ENCODE measurements at regions not wholly inside any gene's neighbourhood (a gene's known extent, or its start where the extent isn't known, plus 50 kb on each side); places are given as distances from the start of the nearest gene placed in this dataset.
A peak's percentile ranks its signal among the peaks of the same experiment; 100 is the strongest.

DNA sequence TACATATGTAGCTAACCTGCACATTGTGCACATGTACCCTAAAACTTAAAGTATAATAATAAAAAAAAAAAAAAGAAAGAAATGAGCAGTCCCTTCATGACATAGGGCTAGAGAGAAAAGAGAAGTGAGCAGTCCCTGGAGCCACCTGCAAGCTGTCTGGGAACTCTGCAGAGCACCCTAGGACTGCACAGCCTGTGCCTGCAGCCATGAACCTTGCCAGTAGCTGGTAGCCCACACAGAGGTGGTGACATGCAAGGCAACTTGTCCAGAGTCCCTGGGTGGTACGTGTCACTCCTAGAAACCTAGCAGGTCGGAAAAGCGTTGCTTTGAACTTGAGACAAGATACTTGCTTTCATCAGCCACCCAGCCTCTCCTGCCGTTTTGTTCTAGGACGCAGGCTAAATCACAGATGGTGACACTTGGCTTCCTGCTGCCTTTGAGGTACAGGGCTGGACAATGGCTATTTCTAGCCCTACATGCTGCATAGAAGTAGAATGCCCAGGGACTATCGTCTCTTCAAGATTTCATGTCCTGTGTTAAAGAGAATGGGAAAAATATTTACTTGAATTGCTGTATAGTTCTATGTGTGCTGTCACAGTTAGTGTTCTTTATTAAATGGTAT, 260.9 kb downstream of the LTN1 start:
- Histone ChIP-seq H3K4me3 (ENCODE audit: control insufficient read depth in 1 of 7, extremely low read depth in 1 of 7, insufficient read depth in 4 of 7, low read depth in 2 of 7, low read length in 6 of 7) (no peak overlapping the region), H3K9me3 (ENCODE audit: control extremely low read depth in 1 of 5, control insufficient read depth in 4 of 5, insufficient read depth in 2 of 5, low read depth in 1 of 5, low read length in 4 of 5) (no peaks in the 10 kb centered on the region), H3K36me3 (ENCODE audit: control insufficient read depth in 4 of 4, insufficient read depth in 4 of 4, low read length in 3 of 4) (no peaks in the 10 kb centered on the region), H3K27me3 (replicated peaks in 2 of 5; ENCODE audit: control insufficient read depth in 4 of 5, insufficient read depth in 5 of 5, low read length in 4 of 5) (no peaks in the 10 kb centered on the region), H3K27ac (ENCODE audit: insufficient read depth in 1 of 2, low read depth in 1 of 2, low read length in 2 of 2, poor library complexity in 1 of 2, severe bottlenecking in 2 of 2) (no peak overlapping the region), H3K4me1 (ENCODE audit: control extremely low read depth in 1 of 4, control insufficient read depth in 4 of 4, insufficient read depth in 4 of 4, low read length in 3 of 4) (peaks cover 3 to 15% (median 9%) of the 10 kb centered on the region in 4 experiments)
- ChIA-PET CTCF (interaction anchor here (1.4 to 1.7 kb wide), 2 partner anchors 10 to 13 kb away, joined by 4 to 6 read pairs; no protein-coding TSS in a partner anchor), POLR2A (no interaction called here)
- DNase-seq, result peak in 2 of 3 donors; percentile 26 to 45
- WGBS (ENCODE audit: insufficient coverage), result 86% methylated on average over 6 of the region's 6 CpGs

DNA sequence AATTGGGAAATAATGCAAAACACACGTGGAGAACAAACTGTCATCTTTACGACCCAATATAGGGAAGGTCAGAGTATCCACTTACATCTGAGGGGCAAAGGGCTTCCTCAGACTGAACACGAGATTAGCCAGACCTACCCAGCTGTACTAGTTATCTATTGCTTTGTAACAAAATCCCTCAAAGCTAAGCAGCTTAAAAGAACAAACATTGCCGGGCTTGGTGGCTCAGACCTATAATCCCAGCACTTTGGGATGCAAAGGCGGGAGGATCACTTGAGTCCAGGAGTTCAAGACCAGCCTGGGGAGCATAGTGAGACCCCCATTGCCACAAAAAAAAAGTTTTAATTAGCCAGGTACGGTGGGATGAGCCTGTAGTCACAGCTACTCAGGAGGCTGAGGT, 262.8 kb downstream of the LTN1 start:
- no peak for DNase-seq

GRCh38 chr21:28727809-28728208, 264.9 kb downstream of the LTN1 start:
- H3K36me3 ChIP-seq (ENCODE audit: control insufficient read depth in 4 of 4, insufficient read depth in 4 of 4, low read length in 3 of 4), result no peaks in the 10 kb centered on the region
- POLR2A ChIA-PET, result no interaction called here
- CTCF ChIA-PET, result no interaction called here
- DNase-seq, result no peak
- 100% methylated on average over 1 of the region's 1 CpG for WGBS (ENCODE audit: insufficient coverage)
- H3K27me3 ChIP-seq (replicated peaks in 2 of 5; ENCODE audit: control insufficient read depth in 4 of 5, insufficient read depth in 5 of 5, low read length in 4 of 5), result no peaks in the 10 kb centered on the region
- no peak overlapping the region for H3K4me3 ChIP-seq (ENCODE audit: control insufficient read depth in 1 of 7, extremely low read depth in 1 of 7, insufficient read depth in 4 of 7, low read depth in 2 of 7, low read length in 6 of 7)
- no peaks in the 10 kb centered on the region for H3K9me3 ChIP-seq (ENCODE audit: control extremely low read depth in 1 of 5, control insufficient read depth in 4 of 5, insufficient read depth in 2 of 5, low read depth in 1 of 5, low read length in 4 of 5)
- H3K4me1 ChIP-seq (ENCODE audit: control extremely low read depth in 1 of 4, control insufficient read depth in 4 of 4, insufficient read depth in 4 of 4, low read length in 3 of 4), result peaks cover 3 to 15% (median 9%) of the 10 kb centered on the region in 4 experiments
- H3K27ac ChIP-seq (ENCODE audit: insufficient read depth in 1 of 2, low read depth in 1 of 2, low read length in 2 of 2, poor library complexity in 1 of 2, severe bottlenecking in 2 of 2), result no peak overlapping the region

More for the DNA sequence above, 262.8 kb downstream of the LTN1 start:
- Histone ChIP-seq H3K27ac (ENCODE audit: insufficient read depth in 1 of 2, low read depth in 1 of 2, low read length in 2 of 2, poor library complexity in 1 of 2, severe bottlenecking in 2 of 2) (no peak overlapping the region), H3K4me3 (ENCODE audit: control insufficient read depth in 1 of 7, extremely low read depth in 1 of 7, insufficient read depth in 4 of 7, low read depth in 2 of 7, low read length in 6 of 7) (no peak overlapping the region), H3K27me3 (replicated peaks in 2 of 5; ENCODE audit: control insufficient read depth in 4 of 5, insufficient read depth in 5 of 5, low read length in 4 of 5) (no peaks in the 10 kb centered on the region), H3K9me3 (ENCODE audit: control extremely low read depth in 1 of 5, control insufficient read depth in 4 of 5, insufficient read depth in 2 of 5, low read depth in 1 of 5, low read length in 4 of 5) (no peaks in the 10 kb centered on the region), H3K36me3 (ENCODE audit: control insufficient read depth in 4 of 4, insufficient read depth in 4 of 4, low read length in 3 of 4) (no peaks in the 10 kb centered on the region), H3K4me1 (ENCODE audit: control extremely low read depth in 1 of 4, control insufficient read depth in 4 of 4, insufficient read depth in 4 of 4, low read length in 3 of 4) (peaks cover 3 to 15% (median 9%) of the 10 kb centered on the region in 4 experiments)
- WGBS (ENCODE audit: insufficient coverage), result 96% methylated on average over 6 of the region's 6 CpGs
- POLR2A ChIA-PET, result no interaction called here
- CTCF ChIA-PET, result interaction anchor here (1.7 kb wide), 1 partner anchor 12 kb away, joined by 6 read pairs; no protein-coding TSS in a partner anchor

DNA sequence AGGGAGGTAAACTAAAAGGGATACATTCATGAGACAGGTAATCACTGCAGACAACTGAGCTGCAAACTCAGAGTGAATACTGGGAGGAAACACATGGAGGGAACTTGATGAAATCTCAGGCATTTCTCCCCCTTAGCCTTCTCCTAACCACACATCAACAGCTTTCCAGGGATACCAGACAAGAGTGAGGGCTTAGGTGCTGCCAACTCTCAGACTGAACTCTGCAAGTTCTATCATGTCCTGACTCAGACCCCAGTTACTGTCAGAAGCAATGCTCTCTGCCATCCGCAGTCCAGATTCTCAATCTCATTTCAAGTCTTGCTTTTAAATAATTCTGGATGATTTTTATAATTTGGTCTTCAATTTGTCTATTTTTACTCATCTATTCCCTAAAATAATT, 267.3 kb downstream of the LTN1 start:
- ChIA-PET CTCF (no interaction called here), POLR2A (no interaction called here)
- no peaks in the 10 kb centered on the region for H3K36me3 ChIP-seq (ENCODE audit: control insufficient read depth in 4 of 4, insufficient read depth in 4 of 4, low read length in 3 of 4)
- no peak overlapping the region for H3K4me3 ChIP-seq (ENCODE audit: control insufficient read depth in 1 of 7, extremely low read depth in 1 of 7, insufficient read depth in 4 of 7, low read depth in 2 of 7, low read length in 6 of 7)
- no peak for DNase-seq
- H3K9me3 ChIP-seq (ENCODE audit: control extremely low read depth in 1 of 5, control insufficient read depth in 4 of 5, insufficient read depth in 2 of 5, low read depth in 1 of 5, low read length in 4 of 5), result no peaks in the 10 kb centered on the region
- no peaks in the 10 kb centered on the region for H3K27me3 ChIP-seq (replicated peaks in 2 of 5; ENCODE audit: control insufficient read depth in 4 of 5, insufficient read depth in 5 of 5, low read length in 4 of 5)
- peaks cover 0 to under 1% (median 0%) of the 10 kb centered on the region in 4 experiments for H3K4me1 ChIP-seq (ENCODE audit: control extremely low read depth in 1 of 4, control insufficient read depth in 4 of 4, insufficient read depth in 4 of 4, low read length in 3 of 4)
- no CpG with 5 or more reads among the region's 1 CpG for WGBS (ENCODE audit: insufficient coverage)
- no peak overlapping the region for H3K27ac ChIP-seq (ENCODE audit: insufficient read depth in 1 of 2, low read depth in 1 of 2, low read length in 2 of 2, poor library complexity in 1 of 2, severe bottlenecking in 2 of 2)

- POLR2A ChIA-PET, result no interaction called here
Observed at GRCh38 chr21:28723646-28724045, 269.0 kb downstream of the LTN1 start.

GRCh38 chr21:28719723-28720122, 273.0 kb downstream of the LTN1 start:
- ChIA-PET POLR2A (no interaction called here), CTCF (interaction anchor here (0.7 kb wide), 1 partner anchor 224 kb away, joined by 3 read pairs; no protein-coding TSS in a partner anchor)
- Histone ChIP-seq H3K36me3 (ENCODE audit: control insufficient read depth in 4 of 4, insufficient read depth in 4 of 4, low read length in 3 of 4) (no peaks in the 10 kb centered on the region), H3K9me3 (ENCODE audit: control extremely low read depth in 1 of 5, control insufficient read depth in 4 of 5, insufficient read depth in 2 of 5, low read depth in 1 of 5, low read length in 4 of 5) (peaks cover 0 to 1% (median 0%) of the 10 kb centered on the region in 5 experiments), H3K4me1 (ENCODE audit: control extremely low read depth in 1 of 4, control insufficient read depth in 4 of 4, insufficient read depth in 4 of 4, low read length in 3 of 4) (no peaks in the 10 kb centered on the region), H3K27ac (ENCODE audit: insufficient read depth in 1 of 2, low read depth in 1 of 2, low read length in 2 of 2, poor library complexity in 1 of 2, severe bottlenecking in 2 of 2) (no peak overlapping the region), H3K27me3 (replicated peaks in 2 of 5; ENCODE audit: control insufficient read depth in 4 of 5, insufficient read depth in 5 of 5, low read length in 4 of 5) (no peaks in the 10 kb centered on the region), H3K4me3 (ENCODE audit: control insufficient read depth in 1 of 7, extremely low read depth in 1 of 7, insufficient read depth in 4 of 7, low read depth in 2 of 7, low read length in 6 of 7) (no peak overlapping the region)
- no peak for DNase-seq
- 100% methylated on average over 3 of the region's 3 CpGs for WGBS (ENCODE audit: insufficient coverage)

More at GRCh38 chr21:28723646-28724045, 269.0 kb downstream of the LTN1 start:
- no peaks in the 10 kb centered on the region for H3K36me3 ChIP-seq (ENCODE audit: control insufficient read depth in 4 of 4, insufficient read depth in 4 of 4, low read length in 3 of 4)
- CTCF ChIA-PET, result interaction anchor here (1.7 kb wide), 1 partner anchor 22 kb away, joined by 4 read pairs; no protein-coding TSS in a partner anchor
- DNase-seq, result no peak
- WGBS (ENCODE audit: insufficient coverage), result 96% methylated on average over 3 of the region's 5 CpGs
- no peaks in the 10 kb centered on the region for H3K9me3 ChIP-seq (ENCODE audit: control extremely low read depth in 1 of 5, control insufficient read depth in 4 of 5, insufficient read depth in 2 of 5, low read depth in 1 of 5, low read length in 4 of 5)
- H3K27me3 ChIP-seq (replicated peaks in 2 of 5; ENCODE audit: control insufficient read depth in 4 of 5, insufficient read depth in 5 of 5, low read length in 4 of 5), result no peaks in the 10 kb centered on the region
- no peak overlapping the region for H3K4me3 ChIP-seq (ENCODE audit: control insufficient read depth in 1 of 7, extremely low read depth in 1 of 7, insufficient read depth in 4 of 7, low read depth in 2 of 7, low read length in 6 of 7)
- H3K4me1 ChIP-seq (ENCODE audit: control extremely low read depth in 1 of 4, control insufficient read depth in 4 of 4, insufficient read depth in 4 of 4, low read length in 3 of 4), result no peaks in the 10 kb centered on the region
- H3K27ac ChIP-seq (ENCODE audit: insufficient read depth in 1 of 2, low read depth in 1 of 2, low read length in 2 of 2, poor library complexity in 1 of 2, severe bottlenecking in 2 of 2), result no peak overlapping the region

DNA sequence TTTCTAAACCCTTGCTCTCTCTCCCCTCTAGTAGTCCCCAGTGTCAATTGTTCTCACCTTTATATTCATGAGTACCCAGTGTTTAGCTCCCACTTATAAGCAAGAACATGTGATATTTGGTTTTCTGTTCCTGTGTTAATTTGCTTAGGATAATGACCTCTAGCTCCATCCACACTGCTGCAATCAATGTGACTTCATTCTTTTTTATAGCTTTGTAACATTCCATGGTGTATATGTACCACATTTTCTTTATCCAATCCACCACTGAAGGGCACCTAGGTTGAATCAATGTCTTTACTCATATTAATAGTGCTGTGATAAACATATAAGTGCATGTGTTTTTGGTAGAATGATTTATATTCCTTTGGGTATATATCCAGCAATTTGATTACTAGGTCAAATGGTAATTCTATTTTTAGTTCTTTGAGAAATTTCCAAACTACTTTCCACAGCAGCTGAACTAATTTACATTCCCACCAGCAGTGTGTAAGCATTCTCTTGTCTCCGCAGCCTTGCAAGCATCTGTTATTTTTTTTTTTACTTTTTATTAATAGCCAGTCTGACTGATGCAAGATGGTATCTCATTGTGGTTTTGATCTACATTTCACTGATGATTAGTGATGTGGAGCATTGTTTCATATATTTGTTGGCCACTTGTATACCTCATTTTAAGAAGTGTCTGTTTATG, 277.8 kb downstream of the LTN1 start:
- no CpG with 5 or more reads among the region's 1 CpG for WGBS (ENCODE audit: insufficient coverage)
- H3K27ac ChIP-seq (ENCODE audit: insufficient read depth in 1 of 2, low read depth in 1 of 2, low read length in 2 of 2, poor library complexity in 1 of 2, severe bottlenecking in 2 of 2), result no peak overlapping the region
- H3K4me3 ChIP-seq (ENCODE audit: control insufficient read depth in 1 of 7, extremely low read depth in 1 of 7, insufficient read depth in 4 of 7, low read depth in 2 of 7, low read length in 6 of 7), result no peak overlapping the region
- ChIA-PET POLR2A (no interaction called here), CTCF (no interaction called here)
- DNase-seq, result no peak
- H3K4me1 ChIP-seq (ENCODE audit: control extremely low read depth in 1 of 4, control insufficient read depth in 4 of 4, insufficient read depth in 4 of 4, low read length in 3 of 4), result no peaks in the 10 kb centered on the region
- H3K36me3 ChIP-seq (ENCODE audit: control insufficient read depth in 4 of 4, insufficient read depth in 4 of 4, low read length in 3 of 4), result no peaks in the 10 kb centered on the region
- H3K9me3 ChIP-seq (ENCODE audit: control extremely low read depth in 1 of 5, control insufficient read depth in 4 of 5, insufficient read depth in 2 of 5, low read depth in 1 of 5, low read length in 4 of 5), result peaks cover 0 to 1% (median 0%) of the 10 kb centered on the region in 5 experiments
- H3K27me3 ChIP-seq (replicated peaks in 2 of 5; ENCODE audit: control insufficient read depth in 4 of 5, insufficient read depth in 5 of 5, low read length in 4 of 5), result no peaks in the 10 kb centered on the region

Data from common myeloid progenitor, CD34-positive (primary cell).